ENCODE measurements at regions not wholly inside any gene's neighbourhood (a gene's known extent, or its start where the extent isn't known, plus 50 kb on each side); places are given as distances from the start of the nearest gene placed in this dataset.

DNA sequence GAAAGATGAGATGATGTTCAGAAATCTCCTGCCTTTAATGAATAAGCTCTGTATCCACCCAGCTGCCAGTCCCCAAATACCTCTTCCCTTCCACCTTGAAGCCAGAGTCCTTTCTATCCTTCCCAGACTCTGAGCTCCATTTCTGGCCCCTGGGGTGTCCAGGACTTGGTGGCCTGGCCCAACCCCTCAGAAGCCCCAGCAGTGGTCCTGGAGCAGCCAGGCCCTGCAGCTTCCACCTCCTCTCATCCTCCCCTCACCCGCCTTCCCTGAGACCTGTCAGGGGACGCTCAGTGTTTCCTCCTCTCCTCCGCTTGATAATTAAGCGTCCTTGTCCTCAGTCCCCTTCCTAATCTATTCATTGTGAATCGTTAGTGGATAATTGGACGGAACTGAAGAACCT lies 95.2 kb upstream of the CCL1 start:
- Histone ChIP-seq H3K4me3 (no peak overlapping the region), H3K27ac (no peak overlapping the region), H3K4me1 (no peaks in the 10 kb centered on the region), H3K27me3 (peaks cover 0 to 51% of the 10 kb centered on the region in 2 donors), H3K36me3 (no peaks in the 10 kb centered on the region), H3K9me3 (no peaks in the 10 kb centered on the region)
- DNase-seq (ENCODE audit: low spot score in 2 of 2): no peak
- intact Hi-C loops (cut with DNase I; ENCODE audit: low total_unique reads): no loop called here
- TF ChIP-seq, protein P1, sequence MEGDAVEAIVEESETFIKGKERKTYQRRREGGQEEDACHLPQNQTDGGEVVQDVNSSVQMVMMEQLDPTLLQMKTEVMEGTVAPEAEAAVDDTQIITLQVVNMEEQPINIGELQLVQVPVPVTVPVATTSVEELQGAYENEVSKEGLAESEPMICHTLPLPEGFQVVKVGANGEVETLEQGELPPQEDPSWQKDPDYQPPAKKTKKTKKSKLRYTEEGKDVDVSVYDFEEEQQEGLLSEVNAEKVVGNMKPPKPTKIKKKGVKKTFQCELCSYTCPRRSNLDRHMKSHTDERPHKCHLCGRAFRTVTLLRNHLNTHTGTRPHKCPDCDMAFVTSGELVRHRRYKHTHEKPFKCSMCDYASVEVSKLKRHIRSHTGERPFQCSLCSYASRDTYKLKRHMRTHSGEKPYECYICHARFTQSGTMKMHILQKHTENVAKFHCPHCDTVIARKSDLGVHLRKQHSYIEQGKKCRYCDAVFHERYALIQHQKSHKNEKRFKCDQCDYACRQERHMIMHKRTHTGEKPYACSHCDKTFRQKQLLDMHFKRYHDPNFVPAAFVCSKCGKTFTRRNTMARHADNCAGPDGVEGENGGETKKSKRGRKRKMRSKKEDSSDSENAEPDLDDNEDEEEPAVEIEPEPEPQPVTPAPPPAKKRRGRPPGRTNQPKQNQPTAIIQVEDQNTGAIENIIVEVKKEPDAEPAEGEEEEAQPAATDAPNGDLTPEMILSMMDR (IDR thresholded peaks at IDR 0.05): no peak
- TF ChIP-seq POLR2AphosphoS5 (IDR thresholded peaks at IDR 0.05) (no peak), POLR2A (IDR thresholded peaks at IDR 0.05) (no peak)

DNA sequence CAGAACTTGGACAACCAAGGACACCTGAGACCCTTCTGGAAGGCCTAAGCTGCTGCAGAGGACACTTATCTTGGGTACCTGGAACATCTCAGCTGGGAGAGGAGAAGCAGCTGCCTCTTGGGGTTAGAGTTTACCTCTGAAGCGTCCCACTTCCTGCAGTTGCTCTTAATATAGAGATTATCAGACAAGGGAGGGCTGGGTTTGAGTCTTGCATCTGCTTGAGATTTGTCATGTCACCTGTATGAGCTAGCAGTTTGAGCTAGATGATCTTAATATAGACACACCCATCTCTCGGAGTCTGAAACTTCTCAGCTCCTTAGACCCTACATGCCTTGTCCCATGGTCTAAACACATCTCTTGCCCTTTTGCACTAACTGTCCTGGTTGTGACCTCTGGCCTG lies 93.1 kb upstream of the CCL1 start:
- intact Hi-C loops (cut with DNase I; ENCODE audit: low total_unique reads): no loop called here

DNA sequence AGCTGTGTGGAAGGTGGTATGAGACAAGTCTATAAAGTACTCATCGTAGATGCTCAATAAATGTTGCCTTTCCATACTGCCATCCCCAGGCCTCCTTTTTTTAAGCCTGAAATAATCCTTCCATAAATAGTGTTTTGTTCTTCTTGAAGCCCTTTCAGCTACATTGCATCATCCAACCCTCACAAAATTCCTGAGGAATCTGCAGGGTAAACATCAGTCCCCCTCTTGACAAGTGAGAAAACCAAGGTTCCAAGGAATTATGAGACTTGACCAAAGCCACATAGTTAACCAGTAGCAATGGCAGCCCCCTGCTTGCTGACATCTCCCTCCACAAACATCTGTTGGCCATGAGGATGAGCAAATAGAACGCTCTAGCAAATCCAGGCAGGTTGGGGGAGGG lies 89.7 kb upstream of the CCL1 start:
- intact Hi-C loops (cut with DNase I; ENCODE audit: low total_unique reads): no loop called here
- TF ChIP-seq, protein P1 (IDR thresholded peaks at IDR 0.05): no peak
- TF ChIP-seq POLR2AphosphoS5 (IDR thresholded peaks at IDR 0.05): no peak
- DNase-seq (ENCODE audit: low spot score in 2 of 2): no peak
- Histone ChIP-seq H3K4me3 (no peak overlapping the region), H3K27me3 (peaks cover 0 to 18% of the 10 kb centered on the region in 2 donors), H3K9me3 (no peaks in the 10 kb centered on the region), H3K27ac (no peak overlapping the region), H3K36me3 (no peaks in the 10 kb centered on the region), H3K4me1 (no peaks in the 10 kb centered on the region)

More for the DNA sequence above, 93.1 kb upstream of the CCL1 start:
- H3K27me3 ChIP-seq: peaks cover 0 to 42% of the 10 kb centered on the region in 2 donors
- DNase-seq (ENCODE audit: low spot score in 2 of 2): no peak
- no peak for TF ChIP-seq POLR2A (IDR thresholded peaks at IDR 0.05)
- TF ChIP-seq, protein P1 (IDR thresholded peaks at IDR 0.05): no peak
- no peak for TF ChIP-seq POLR2AphosphoS5 (IDR thresholded peaks at IDR 0.05)
- H3K27ac ChIP-seq: no peak overlapping the region
- no peaks in the 10 kb centered on the region for H3K9me3 ChIP-seq
- no peak overlapping the region for H3K4me3 ChIP-seq
- no peaks in the 10 kb centered on the region for H3K36me3 ChIP-seq
- no peaks in the 10 kb centered on the region for H3K4me1 ChIP-seq

- H3K4me3 ChIP-seq: no peak overlapping the region
- H3K27me3 ChIP-seq: peaks cover 0 to 12% of the 10 kb centered on the region in 2 donors
- no peaks in the 10 kb centered on the region for H3K36me3 ChIP-seq
- TF ChIP-seq POLR2A (IDR thresholded peaks at IDR 0.05) (no peak), POLR2AphosphoS5 (IDR thresholded peaks at IDR 0.05) (no peak)
- TF ChIP-seq, protein P1 (IDR thresholded peaks at IDR 0.05): no peak
- intact Hi-C loops (cut with DNase I; ENCODE audit: low total_unique reads): no loop called here
- no peak overlapping the region for H3K27ac ChIP-seq
- DNase-seq (ENCODE audit: low spot score in 2 of 2): no peak
- H3K9me3 ChIP-seq: no peaks in the 10 kb centered on the region
- no peaks in the 10 kb centered on the region for H3K4me1 ChIP-seq
These were observed 88.3 kb upstream of the CCL1 start for GRCh38 chr17:34451313-34451712.

DNA sequence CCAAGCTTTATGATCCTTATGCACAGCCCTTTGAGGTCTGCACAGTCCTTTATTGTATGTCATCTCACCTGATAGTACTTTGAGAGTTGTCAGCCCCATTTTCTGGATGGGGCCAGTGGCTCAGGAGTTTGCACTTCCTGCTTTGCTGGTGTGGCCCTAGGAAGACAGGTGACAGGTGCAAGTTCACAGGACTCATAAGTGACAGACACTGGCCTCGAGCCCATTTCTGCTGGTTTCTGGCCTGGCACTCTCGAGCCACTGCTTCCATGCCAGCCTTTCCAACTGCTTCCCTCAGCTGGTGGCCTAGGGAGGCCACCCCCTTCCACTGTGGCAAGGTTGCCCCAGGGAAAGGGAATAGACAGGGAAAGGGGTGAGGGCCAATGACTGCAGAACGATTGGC lies 84.4 kb upstream of the CCL1 start:
- Histone ChIP-seq H3K36me3 (no peaks in the 10 kb centered on the region), H3K9me3 (no peaks in the 10 kb centered on the region), H3K4me1 (no peaks in the 10 kb centered on the region), H3K27me3 (peaks cover 0 to 14% of the 10 kb centered on the region in 2 donors), H3K4me3 (no peak overlapping the region), H3K27ac (no peak overlapping the region)
- intact Hi-C loops (cut with DNase I; ENCODE audit: low total_unique reads): no loop called here
- no peak for DNase-seq (ENCODE audit: low spot score in 2 of 2)
- TF ChIP-seq POLR2AphosphoS5 (IDR thresholded peaks at IDR 0.05) (no peak), POLR2A (IDR thresholded peaks at IDR 0.05) (no peak)
- TF ChIP-seq, protein P1 (IDR thresholded peaks at IDR 0.05): no peak
